GM19328 (cell line): ENCODE measurements at regions not wholly inside any gene's neighbourhood (a gene's known extent, or its start where the extent isn't known, plus 50 kb on each side); places are given as distances from the start of the nearest gene placed in this dataset.
"Not testable (repeated sequence)": the region's sequence is repeated elsewhere in the genome, so short reads cannot be mapped to it uniquely, and the experiment has no call there.

Experiments used
- ATAC-seq: cut with Tn5 transposase; IDR thresholded peaks from one replicate; pipeline ENCODE4 v1.9.1; 2021; ENCODE audit warnings: mild to moderate bottlenecking, moderate library complexity; ENCODE audit not compliant: unreplicated experiment

DNA sequence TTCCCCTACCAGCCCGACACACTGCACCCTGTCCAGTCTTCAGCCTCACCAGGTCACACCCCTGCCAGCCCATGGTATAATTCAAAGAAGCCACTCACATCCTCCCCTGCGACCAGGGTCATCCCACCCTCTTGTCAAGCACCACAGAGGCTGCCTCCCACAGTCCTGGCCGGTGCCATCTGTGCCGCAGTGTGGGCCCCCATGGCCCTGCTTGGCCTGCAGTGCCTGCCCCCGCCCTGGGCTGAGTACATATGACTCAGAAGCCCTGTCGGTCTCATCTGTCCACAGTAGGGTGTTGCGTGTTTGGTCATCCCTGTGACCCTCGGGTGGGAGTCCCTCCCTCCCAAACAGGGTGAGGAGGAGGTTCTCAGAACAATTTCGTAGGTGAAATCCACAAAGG lies 190.8 kb upstream of the AJAP1 start:
- no peak for ATAC-seq

DNA sequence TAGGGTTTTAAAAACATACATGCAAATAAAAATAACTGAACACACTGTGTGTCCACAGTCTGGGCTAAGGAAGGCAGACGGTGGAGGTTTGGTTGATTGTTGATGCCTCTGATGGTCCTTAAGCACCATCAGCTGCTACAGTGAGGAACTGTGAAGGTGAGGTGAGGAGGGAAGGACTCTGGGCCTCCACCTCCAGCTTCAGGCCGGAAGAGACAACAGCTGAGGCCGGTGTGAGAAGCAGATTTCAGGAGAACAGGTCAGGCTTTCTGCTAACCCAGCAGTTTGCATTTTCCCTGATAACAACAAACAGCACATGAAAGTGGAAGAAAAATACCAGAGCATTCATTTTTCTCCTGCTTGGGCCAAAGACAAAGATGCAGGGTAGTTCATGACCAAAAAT lies 189.9 kb upstream of the AJAP1 start:
- ATAC-seq: no peak

DNA sequence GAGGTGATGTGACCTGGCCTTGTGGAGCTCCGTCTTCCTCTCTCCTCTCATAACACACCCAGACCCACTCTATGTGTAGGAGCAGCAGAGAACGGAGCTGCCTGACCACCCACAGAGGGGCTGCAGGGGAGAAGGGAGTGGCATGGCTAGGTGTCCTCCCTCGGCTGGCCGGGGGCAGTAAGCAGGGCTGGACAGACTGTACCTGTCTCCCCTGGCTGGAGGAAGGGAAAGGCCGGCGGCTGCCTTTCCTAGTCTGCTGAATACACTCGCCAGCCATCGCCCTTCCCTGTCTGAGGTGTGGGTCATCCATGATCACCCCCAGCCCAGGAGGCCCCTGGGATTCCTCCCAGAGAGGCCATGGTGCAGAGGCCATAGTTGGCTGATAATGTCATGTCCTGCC lies 187.2 kb upstream of the AJAP1 start:
- no peak for ATAC-seq

DNA sequence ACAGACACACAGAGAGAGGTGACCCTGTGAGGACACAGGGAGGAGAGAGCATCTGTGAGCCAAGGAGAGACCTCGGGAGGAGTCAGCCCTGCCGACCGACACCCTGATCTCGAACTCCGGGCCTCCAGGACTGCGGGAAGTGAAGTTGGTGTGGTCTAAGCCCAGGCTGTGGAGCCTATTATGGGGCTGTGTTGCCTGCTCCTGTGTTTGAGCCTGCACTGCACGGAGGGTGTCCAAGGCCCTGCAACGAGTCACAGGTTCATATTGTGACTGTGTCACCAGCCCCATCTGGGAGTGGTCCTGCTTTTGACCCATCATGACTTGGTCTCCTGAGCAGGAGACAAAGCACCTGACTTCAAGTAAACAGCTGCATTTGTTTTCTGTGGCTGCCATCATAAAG lies 186.0 kb upstream of the AJAP1 start:
- no peak for ATAC-seq

- no peak for ATAC-seq
Measured at GRCh38 chr1:4468804-4469514, 185.4 kb upstream of the AJAP1 start.

- no peak for ATAC-seq
Measured at GRCh38 chr1:4476394-4476793, 178.0 kb upstream of the AJAP1 start.

DNA sequence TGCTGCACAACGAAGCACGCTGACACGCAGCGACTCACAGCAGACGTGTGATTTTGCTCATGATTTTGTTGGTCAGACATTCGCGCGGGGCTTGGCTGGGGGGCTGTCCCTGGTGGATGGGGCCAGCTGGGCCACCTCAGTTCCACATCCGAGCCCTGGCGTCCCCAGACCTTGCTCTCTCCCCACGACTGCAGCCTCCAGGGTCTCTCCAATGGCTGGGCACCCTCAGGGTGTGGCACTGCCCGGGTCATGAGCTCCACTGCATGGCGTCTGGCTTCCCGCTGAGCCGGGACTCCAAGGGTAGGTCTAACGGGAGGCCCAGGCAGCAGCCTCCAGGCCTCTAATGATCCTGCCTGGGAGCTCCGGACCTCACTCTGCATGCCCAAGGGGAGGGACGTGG lies 173.0 kb upstream of the AJAP1 start:
- no peak for ATAC-seq

DNA sequence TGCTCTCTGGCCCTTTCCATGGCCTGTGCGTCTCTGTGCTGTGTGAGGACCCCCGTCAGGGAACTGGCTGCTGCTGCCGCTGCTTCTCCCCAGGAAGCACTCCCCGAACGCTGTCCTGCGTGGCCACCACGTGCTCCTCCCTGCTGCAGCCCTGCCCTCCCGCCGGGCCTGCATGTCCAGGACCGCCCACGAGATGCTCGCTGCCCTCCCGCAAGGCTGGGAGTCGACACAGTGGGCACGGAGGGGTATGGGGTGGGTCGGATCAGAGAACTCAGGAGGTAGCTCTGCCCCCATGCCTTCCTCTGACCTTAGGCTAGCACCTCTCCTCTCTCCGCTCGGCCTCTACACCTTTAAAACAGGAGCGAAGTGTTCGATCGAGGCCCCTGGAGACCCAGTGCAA lies 171.9 kb upstream of the AJAP1 start:
- no peak for ATAC-seq

DNA sequence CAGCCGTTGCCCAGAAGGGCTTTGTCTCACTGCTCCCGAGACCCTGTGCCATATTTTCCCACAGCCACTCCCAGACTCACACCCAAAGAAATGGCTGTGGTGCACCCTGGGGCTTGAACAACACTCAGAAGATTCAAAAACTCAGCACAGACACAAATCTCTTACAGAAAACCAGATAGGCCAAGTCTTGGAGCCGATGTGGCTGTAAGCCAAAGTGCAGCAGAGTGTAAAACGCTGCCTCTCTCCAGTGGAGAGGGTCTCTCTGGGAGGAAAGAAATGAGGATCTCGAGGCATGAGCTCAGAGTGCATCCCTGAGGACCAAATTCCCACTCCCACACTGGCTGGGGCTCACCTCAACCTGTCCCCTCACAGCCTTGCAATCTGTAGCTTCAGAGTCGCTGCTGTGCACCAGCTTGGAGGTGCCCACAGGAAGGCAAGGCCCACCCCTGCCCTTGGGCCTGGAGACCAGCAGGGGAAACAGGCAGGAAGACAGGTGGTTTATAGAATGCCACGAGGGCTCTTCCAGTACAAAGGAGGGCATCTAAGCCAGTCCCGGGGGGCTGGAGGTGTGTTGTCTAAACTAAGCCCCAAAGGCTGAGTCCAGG lies 171.3 kb upstream of the AJAP1 start:
- no peak for ATAC-seq

DNA sequence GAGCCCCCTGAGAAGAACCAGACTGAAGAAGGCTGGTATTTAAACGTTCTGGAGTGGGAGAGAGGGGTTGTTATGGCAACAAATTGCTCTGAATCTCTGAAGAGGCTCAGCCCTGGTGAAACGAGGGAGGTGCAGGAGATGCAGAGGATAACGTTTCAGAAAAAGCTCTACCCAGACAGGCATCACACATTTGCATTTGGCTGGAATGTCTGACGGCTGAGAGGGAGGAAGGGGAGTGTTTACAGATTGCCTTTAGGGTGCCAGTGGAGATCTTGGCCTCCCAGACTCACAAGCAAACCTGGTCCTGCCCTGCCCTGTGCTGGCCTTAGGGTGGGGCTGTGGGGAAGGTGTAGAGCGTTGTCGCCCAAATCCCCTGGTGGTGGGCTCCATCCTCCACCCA lies 169.0 kb upstream of the AJAP1 start:
- no peak for ATAC-seq

- ATAC-seq: no peak
Measured at GRCh38 chr1:4485878-4486277, 168.5 kb upstream of the AJAP1 start.

DNA sequence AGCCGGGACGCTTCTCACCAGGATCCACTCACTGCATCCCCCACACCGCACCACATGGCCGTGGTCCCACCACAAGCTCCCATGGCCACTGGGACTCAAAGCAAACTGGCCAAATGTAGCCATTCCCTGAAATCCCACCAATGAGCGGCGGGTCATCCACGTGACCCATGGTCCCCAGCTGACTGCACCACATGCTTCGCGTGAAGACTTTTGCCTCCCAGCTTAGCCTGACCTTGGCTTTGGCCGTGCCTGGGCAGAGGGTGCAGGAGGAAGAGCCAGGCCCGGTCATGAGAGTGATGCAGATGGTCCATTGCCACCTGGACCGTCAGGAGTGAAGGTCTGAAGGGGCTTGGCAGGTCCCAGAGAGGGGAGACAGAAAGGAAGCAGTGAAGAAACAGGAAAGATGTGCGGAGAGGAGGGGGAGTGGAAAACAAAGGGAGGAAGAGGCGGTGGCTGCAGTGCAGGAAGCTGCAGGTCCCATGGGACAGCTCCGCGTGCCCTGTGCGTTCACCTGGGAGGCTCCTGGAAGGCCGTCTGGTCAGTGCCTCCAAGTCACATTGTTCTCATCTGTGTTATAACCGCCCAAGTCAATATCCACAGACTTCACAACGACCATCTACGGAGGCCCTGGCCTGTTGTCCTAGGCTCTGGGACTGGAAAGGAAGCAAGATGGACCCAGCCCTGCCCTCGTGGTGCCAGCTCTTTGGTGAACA lies 167.8 kb upstream of the AJAP1 start:
- no peak for ATAC-seq

GRCh38 chr1:4488018-4488417 lies 166.4 kb upstream of the AJAP1 start:
- no peak for ATAC-seq

- no peak for ATAC-seq
Measured at GRCh38 chr1:4489486-4489885, 164.9 kb upstream of the AJAP1 start.

DNA sequence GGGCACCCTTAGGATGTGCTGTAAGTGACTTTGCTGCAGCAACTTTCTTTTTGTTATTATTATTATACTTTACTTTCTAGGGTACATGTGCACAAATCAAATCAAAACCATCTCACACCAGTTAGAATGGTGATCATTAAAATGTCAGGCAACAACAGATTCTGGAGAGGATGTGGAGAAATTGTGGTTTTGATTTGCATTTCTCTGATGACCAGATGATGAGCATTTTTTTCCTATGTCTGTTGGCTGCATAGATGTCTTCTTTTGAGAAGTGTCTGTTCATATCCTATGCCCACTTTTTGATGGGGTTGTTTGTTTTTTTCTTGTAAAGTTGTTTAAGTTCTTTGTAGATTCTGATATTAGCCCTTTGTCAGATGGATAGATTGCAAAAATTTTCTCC lies 164.4 kb upstream of the AJAP1 start:
- ATAC-seq: not testable (repeated sequence)

DNA sequence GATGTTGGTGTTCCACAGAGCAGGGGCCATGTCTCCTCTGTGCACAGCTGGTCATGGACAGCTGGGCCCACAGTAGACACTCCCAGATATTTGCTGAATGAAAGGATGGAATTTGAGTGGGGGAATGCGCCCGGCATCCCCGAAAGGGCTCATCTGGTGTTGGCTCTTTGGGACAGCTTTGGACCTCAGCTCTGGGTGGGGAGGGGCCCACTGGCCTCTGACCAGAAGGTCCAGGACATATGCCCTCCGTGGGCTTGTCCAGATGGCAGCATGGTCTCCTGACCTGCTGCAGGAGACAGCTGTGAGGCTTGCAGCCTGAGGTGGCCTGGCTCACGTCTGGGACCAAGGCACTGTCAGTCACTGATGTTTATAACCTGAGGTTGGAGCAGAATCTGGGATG lies 160.4 kb upstream of the AJAP1 start:
- ATAC-seq: no peak

DNA sequence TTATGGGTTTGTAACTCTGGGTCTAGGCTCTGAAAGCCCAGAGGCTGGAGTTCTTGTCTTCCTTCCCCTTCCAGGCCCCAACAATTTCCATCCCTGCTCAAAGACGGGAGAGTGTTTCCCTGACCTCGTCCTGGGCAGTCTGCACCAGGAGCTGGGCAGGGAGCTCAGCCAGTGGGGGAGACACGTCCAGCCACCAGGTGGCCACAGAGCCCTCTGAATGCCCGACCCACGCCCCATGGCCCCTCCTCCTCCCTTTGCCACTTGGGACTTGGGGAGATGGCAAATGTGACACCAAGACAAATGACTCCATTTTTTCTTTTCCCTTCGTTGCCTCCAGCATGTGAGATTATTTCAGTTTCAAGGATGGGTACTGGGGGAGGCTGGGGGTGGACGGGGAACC lies 159.9 kb upstream of the AJAP1 start:
- no peak for ATAC-seq

DNA sequence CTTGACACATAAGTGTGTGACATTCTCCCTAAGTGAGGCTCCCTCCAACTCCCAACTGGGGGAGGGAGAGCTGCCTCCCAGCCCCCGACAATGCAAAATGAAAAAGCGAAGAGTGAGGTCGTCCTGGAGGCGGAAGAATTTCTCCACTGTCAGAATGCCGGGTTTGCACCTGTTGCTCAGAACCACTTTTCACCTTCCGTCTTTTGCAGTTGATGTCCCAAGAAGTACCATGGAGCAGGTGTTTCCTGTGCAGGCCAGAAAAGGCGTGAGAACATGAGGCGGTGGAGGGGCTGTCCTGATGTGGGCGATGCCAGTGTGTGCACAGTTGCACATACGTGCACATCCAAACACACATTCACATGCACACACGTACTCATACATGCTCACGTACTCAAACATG lies 158.6 kb upstream of the AJAP1 start:
- no peak for ATAC-seq

DNA sequence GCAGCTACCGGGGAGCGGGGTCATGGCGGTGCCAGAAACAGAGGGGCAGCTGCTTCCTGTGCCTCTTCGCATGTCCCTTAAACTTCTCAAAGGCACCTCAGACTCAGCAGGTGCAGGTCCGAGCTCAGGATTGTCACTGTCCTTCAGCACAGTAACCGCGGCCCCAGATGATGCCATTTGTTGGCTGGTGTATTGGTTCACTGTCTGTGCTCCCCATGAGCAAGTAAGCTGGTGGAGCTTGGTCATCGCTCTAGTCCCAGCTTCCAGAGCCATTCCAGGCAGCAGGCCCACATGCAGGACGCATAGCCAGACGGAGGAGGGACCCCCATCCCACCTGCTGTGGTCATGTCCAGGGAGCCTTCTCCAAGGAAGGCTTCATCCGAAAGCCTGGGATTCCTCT lies 154.0 kb upstream of the AJAP1 start:
- no peak for ATAC-seq

GRCh38 chr1:4506591-4506990 lies 147.8 kb upstream of the AJAP1 start:
- ATAC-seq: no peak

GRCh38 chr1:4509206-4509605 lies 145.2 kb upstream of the AJAP1 start:
- no peak for ATAC-seq

GRCh38 chr1:4510276-4510691 lies 144.1 kb upstream of the AJAP1 start:
- no peak for ATAC-seq
